ENCODE measurements at regions not wholly inside any gene's neighbourhood (a gene's known extent, or its start where the extent isn't known, plus 50 kb on each side); places are given as distances from the start of the nearest gene placed in this dataset.

DNA sequence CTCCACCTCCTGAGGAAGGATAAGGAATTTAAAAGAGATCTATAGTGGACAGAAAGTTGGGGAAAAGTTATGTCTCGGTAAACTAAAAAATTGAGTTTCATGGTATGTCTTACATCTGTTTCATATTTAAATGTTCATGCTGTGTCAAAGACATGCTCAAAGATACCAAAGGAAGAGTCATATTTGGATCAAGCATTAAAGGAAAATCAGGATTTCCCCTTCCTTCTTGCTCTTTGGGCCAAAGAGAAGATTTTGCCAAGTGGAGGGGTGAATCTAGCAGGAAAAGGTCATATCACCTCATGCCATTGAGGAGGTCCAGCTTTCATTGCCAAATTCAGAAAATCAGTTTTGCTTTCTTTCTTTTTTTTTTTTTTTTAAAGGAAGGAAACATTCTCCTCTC, 192.4 kb downstream of the OGFRL1 start:
- DNase-seq, result no peak
- ATAC-seq, result no peak

DNA sequence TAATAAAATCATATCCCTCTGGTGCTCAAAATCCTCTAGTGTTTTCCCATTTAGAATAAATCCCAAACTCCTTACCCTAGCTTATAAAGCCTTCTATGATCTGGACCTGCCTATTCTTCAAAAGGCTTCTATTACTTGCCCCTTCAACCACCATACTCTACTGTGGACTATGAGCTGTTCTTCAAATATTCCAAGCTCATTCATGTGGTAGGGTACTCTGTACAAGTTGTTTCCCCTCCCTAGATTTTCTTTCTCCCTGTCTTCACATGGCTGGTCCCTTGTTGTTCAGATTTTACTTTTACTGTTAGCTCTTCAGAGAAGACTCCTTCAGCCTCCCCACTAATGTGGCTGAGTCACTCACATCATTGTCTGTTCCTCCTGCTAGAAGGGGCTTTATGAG, 193.2 kb downstream of the OGFRL1 start:
- ATAC-seq, result no peak
- DNase-seq, result no peak

- DNase-seq (no peak), ATAC-seq (no peak)
Measured at GRCh38 chr6:71482742-71483141, 194.1 kb downstream of the OGFRL1 start.

- DNase-seq (no peak), ATAC-seq (no peak)
Measured at GRCh38 chr6:71486461-71486860, 197.8 kb downstream of the OGFRL1 start.

DNA sequence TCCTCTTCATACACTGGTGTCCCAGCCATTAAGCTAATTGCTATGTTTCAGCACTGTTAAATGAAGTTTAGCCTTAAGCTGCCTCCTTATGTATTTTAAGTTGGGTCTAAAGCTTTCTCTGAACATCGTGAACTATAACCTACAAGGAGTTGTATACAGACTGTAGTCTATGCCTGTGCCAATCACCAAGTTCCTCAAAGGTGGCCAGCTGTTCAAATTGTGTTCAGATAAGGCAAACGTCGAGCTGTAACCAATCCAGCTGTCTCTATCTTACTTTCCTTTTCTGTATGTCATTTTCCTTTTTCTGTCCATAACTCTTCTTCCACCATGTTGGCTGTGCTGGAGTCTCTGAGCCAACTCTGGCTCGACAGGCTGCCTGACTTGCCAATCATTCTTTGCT, 199.6 kb downstream of the OGFRL1 start:
- ATAC-seq, result no peak
- no peak for DNase-seq

DNA sequence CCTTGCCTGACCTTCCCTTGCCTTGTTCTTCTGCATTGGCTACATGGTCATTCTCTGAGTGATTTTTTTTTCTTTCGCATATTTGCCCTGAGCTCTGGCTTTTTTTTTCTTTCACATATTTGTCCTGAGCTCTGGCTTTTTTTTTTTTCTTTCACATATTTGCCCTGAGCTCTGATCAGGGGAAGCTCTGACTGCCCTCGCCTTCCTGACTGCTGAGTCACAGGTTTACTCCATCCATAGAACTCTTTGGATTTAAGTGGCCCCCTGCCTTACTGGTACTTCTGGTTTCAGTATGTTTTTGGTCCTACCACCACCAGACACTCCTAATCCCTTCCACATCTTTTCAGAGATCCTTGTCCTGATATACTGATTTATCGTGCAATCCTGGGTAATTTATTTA, 201.1 kb downstream of the OGFRL1 start:
- ATAC-seq, result no peak
- no peak for DNase-seq

GRCh38 chr6:71490876-71491275, 202.3 kb downstream of the OGFRL1 start:
- ATAC-seq (no peak), DNase-seq (no peak)

- ATAC-seq, result no peak
Measured at GRCh38 chr6:71491844-71492243, 203.2 kb downstream of the OGFRL1 start.

GRCh38 chr6:71492668-71493067, 204.1 kb downstream of the OGFRL1 start:
- DNase-seq (no peak), ATAC-seq (no peak)

More at GRCh38 chr6:71491844-71492243, 203.2 kb downstream of the OGFRL1 start:
- DNase-seq, result no peak

GRCh38 chr6:71496018-71496721, 207.6 kb downstream of the OGFRL1 start:
- no peak for DNase-seq
- ATAC-seq, result no peak

DNA sequence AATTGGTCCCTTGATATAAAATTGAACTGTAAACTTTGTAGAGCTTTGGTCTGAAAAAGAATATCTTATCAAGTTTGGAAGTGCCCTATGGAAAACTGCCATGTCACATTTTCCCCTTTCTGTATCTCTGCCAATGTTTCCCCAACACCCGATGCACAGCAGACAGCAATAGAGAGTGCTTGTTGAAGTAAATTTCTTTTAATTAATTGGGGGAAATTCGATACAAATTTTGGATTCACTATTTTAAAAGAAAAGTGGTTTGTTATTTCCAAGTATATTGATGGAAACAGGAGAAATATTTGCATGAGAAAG, 208.1 kb downstream of the OGFRL1 start:
- ATAC-seq (no peak), DNase-seq (no peak)

GRCh38 chr6:71498638-71499037, 210.0 kb downstream of the OGFRL1 start:
- no peak for DNase-seq
- no peak for ATAC-seq

DNA sequence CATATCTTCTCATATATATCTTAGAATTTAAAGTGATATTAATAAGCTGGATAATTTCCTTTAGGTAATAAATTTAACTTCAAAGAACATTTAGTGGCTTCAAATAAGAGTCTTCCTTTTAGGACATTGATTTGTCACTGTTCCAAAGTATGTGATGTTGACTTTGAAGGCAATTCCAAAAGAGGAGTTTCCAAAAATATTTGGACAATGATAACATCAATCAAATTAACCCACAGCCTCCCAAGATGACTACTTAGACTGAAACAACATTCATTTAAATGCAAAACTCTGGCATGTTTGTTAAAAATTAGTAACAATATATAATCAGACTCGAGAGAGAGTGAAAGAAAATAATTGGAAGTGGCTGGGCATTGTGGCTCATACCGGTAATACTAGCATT, 211.1 kb downstream of the OGFRL1 start:
- ATAC-seq, result no peak
- no peak for DNase-seq

- DNase-seq (no peak), ATAC-seq (no peak)
Measured at GRCh38 chr6:71502168-71502567, 213.6 kb downstream of the OGFRL1 start.

- DNase-seq, result no peak
- ATAC-seq, result no peak
Measured at GRCh38 chr6:71502956-71503355, 214.3 kb downstream of the OGFRL1 start.

- no peak for DNase-seq
- no peak for ATAC-seq
Measured at GRCh38 chr6:71507183-71507582, 218.6 kb downstream of the OGFRL1 start.

DNA sequence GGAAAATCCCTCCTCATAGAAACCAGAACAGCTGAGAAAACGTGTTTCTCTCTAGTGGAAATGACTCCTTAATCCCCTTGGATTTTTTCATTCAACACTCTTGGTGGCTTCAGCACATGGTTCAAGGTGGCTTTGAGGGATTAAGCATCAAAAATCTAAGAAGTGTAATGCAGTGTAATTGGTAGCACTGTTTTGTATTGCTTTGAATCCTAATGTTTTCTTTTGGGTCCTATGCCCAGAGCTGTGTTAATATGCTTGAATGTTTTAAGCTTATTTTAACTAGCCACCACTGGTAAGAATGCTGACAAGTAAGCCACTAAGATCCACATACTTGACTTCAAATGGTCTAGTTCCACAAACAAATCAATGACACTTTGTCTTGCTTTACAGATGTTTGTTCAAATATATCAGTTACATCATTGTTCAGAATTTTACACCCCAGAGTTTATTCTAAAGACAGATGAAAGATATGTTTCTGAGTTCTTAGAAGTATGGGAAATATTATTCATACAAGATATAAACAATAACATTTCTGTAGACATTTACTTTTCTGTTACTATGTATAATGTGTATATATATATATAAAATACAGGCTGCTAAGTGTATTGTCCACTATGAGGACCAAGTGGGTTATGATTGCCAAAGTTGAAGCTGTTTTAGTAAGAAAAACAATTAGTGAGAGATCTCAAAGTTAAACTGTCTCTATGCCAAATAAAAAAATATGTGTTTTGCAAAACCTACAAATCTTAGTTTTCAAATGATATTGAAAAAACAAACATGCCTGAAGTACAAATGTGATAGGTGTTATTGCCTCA, 220.8 kb downstream of the OGFRL1 start:
- no peak for DNase-seq
- no peak for ATAC-seq

GRCh38 chr6:71510057-71510713, 221.6 kb downstream of the OGFRL1 start:
- ATAC-seq (no peak), DNase-seq (no peak)

GRCh38 chr6:71510856-71511255, 222.2 kb downstream of the OGFRL1 start:
- no peak for ATAC-seq
- no peak for DNase-seq

- ATAC-seq (no peak), DNase-seq (no peak)
Measured at GRCh38 chr6:71512256-71512655, 223.6 kb downstream of the OGFRL1 start.

GRCh38 chr6:71513036-71513435, 224.4 kb downstream of the OGFRL1 start:
- DNase-seq (no peak), ATAC-seq (no peak)

DNA sequence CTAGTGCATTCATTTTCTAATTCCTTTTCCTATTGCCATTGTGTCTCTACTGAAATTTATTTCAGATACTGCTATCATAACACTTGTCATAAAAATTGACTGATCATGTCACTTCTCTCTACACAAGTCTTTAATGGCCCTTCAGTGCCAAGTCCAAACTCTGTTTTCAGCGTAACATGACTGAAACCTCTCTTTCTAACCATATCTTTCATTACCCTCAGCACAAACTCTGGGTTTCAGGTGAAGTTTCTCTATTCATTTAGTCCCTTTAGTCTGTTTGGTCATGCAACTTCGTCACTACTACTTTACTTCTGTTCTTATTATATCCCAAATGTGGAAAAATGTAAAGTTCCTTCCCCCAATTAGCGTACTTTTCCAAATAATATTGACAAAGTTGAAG, 234.9 kb downstream of the OGFRL1 start:
- ATAC-seq (no peak), DNase-seq (no peak)

GRCh38 chr6:71524201-71524600, 235.6 kb downstream of the OGFRL1 start:
- DNase-seq (no peak), ATAC-seq (no peak)
